GM18508 (cell line): ENCODE measurements at regions not wholly inside any gene's neighbourhood (a gene's known extent, or its start where the extent isn't known, plus 50 kb on each side); places are given as distances from the start of the nearest gene placed in this dataset.
"Not testable (repeated sequence)": the region's sequence is repeated elsewhere in the genome, so short reads cannot be mapped to it uniquely, and the experiment has no call there.

Experiments
- ATAC-seq: cut with Tn5 transposase; IDR thresholded peaks from one replicate; pipeline ENCODE4 v1.9.1; 2021; ENCODE audit warnings: moderate number of reproducible peaks; ENCODE audit not compliant: insufficient read depth, unreplicated experiment

DNA sequence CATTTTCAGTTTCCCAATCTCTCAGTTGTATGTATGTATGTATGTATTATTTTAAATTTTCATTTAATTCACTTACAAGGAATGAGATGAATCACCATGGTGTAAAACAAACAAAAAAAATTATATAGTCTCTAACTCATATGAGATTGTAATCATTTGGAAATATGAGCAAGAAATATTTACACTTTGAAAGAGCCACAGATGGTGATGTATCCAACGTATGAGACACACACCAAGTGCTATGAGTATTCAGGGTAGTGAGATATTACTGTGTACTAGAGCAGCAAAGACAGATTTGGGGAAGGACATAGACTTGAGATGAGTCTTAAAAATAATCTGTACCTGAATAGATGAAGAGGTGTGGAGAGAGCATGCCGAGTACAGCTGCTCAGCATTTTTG lies 1154.4 kb downstream of the RAPGEF2 start:
- no peak for ATAC-seq

GRCh38 chr4:160265014-160265413 lies 1162.1 kb downstream of the RAPGEF2 start:
- ATAC-seq, result no peak

DNA sequence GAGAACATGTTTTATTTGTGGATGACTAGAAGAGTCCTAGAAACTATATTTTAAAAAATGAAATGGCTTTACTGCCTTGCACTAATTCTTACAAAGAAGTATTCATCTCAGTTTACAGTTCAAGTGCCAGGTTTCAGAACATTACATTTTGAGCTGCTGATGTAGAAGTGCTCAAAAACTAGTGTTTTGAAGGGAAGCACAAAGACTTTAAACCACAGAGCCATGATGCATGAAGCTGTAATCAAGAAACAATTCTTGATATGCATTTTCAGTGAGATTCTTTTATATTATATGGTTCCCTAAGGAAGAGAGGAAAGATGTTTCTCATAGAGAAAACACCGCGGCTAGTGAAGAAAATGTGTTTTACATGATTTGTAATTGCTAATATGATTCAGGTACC lies 1163.0 kb downstream of the RAPGEF2 start:
- no peak for ATAC-seq

DNA sequence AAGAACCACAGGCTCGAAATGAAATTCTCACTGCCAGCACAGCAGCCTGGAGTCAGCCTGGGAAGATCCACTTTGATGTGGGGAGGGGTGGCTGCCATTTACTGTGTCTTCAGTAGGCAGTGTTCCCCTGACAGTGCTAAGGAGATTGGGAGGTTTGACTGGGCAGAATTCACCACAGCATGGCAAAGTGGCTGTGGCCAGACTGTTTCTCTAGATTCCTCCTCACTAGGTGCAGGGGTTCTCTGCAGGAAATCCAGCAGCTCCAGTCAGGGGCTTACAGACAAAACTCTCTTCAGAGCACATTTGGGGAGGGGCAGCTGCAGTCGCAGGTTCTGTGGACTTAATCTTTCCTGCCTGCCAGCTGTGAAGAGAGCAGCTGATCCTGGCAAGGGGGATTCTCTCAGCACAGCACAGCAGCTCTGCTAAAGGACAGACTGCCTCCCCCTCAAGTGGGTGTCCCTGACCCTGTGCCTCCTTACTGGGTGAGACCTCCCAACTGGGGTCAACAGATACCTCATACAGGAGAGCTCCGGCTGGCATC lies 1174.0 kb downstream of the RAPGEF2 start:
- ATAC-seq, result no peak

DNA sequence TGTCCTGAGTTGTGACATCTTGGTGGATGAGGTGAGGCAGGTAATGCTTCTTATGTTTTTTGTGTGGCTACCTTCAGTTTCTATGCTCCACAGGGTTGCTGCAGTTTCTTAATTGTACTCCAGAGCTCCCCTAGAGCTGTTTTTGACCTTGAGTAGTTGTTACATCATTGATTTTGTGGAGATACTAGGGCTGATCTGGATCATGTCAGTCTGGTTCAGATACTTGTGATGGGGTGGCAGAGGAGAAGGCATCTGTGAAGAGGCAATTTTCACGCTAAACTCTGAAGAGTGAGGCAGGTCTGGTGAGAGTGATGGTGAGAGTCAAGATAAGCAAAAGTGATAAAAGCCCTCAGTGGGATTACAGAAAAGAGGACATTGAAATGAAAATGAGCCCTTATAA lies 1180.2 kb downstream of the RAPGEF2 start:
- ATAC-seq, result no peak

- ATAC-seq, result no peak
Observed at GRCh38 chr4:160284516-160284915, 1181.6 kb downstream of the RAPGEF2 start.

- no peak for ATAC-seq
Observed at GRCh38 chr4:160286051-160286450, 1183.2 kb downstream of the RAPGEF2 start.

DNA sequence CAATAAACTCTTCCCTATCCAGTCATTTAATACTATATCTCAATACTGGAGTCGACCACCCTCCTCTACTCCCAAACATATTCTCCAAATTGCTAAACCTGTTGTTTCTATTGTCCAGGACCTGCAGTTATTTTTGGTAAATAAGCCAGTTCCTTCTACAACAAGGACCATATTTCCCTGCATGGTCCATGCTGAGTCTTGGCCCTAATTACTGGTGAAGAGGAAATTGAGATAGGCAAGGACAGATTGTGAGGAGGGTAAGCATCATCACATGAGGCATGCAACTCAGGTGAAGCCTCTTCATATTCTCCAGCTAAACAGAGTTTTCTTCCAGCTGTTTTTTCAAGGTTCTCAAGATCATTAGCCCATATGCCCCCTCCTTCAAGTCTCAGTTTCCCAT lies 1193.6 kb downstream of the RAPGEF2 start:
- ATAC-seq, result no peak

DNA sequence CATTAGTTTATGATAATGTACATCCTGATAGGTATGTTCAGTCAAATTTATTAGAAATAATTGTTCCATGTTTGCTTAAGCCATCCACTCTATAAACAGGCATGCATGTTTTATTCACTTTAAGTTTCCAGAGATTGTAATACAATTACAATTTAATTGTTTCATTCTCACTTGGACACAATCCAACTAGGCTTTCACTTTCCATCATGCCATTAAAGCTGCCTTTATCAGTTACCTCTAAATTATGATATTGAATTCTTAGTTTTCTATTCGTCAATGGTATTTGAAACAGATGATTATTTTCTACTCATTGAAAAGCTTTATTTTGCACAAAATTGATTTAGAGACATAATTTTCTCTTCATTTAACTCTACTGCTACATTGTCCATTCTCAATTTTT lies 1196.3 kb downstream of the RAPGEF2 start:
- ATAC-seq, result no peak

- ATAC-seq, result no peak
Observed at GRCh38 chr4:160299608-160300007, 1196.7 kb downstream of the RAPGEF2 start.

DNA sequence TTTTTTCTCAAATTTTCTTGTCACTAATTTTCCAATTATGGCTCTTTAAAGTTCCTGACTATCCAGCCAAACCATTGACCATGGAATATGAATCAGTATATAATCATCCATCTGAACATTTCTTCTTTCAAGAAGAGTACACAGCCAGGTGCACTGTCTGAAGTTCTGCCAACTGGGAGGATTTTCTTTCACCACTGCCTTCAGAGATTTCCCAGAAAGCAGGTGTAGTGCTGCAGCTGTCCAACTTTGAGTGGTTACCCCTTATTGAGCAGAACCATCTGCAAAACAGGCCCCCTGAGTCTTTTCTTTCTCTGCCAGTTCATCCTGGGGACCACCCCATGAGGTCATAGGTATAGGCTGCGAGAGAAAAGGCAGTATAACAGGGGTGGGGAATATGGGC lies 1213.2 kb downstream of the RAPGEF2 start:
- ATAC-seq, result no peak

GRCh38 chr4:160318567-160319220 lies 1215.8 kb downstream of the RAPGEF2 start:
- ATAC-seq, result no peak

DNA sequence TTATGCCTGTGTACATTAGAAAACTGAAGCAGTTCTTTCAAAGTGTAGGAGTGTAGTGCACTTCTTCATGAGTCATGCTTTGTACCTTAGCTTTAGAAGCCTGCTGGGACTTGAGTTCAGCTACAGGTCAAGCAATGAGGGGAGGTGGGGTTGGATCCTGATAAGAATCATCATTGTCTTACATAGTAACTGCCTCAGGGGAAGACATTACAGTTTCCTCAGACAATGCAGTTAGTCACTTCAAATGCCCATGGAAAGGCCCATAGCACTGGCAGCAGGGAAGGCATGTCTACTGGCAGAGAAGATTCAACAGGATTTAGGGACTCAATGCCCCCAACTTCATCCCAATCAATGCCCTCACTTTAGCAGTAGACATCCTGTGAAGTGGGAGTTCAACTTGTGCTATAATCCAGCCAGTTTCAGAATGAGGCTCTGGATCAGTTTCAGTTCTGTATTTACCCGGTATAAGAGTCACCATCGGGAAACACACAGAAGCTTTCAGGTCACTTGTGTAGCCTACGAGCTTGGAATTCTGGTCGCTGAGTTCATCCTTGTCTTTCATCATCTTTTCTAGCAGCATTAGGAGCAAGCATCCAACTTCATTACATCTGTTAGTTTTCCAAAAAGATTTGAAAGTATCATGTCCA lies 1216.5 kb downstream of the RAPGEF2 start:
- ATAC-seq, result no peak

DNA sequence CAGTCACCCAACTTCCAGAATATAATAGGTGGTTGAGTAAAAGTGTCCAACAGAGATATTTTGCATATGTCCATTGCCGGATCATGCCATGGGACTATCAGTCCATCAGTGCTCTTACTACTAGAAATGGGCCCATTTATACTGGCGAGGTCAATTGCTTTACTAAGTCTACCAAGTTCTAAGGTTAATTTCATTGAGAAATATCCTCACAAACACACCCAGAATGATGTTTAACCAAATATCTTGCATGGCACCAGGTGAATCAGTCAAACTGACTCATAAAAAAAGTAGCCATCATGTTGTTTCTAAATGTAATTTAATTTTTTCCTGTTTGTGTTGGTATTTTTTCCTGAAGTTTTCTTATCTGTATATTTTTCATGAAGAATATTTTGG lies 1217.0 kb downstream of the RAPGEF2 start:
- ATAC-seq, result no peak

GRCh38 chr4:160326110-160326509 lies 1223.2 kb downstream of the RAPGEF2 start:
- no peak for ATAC-seq

DNA sequence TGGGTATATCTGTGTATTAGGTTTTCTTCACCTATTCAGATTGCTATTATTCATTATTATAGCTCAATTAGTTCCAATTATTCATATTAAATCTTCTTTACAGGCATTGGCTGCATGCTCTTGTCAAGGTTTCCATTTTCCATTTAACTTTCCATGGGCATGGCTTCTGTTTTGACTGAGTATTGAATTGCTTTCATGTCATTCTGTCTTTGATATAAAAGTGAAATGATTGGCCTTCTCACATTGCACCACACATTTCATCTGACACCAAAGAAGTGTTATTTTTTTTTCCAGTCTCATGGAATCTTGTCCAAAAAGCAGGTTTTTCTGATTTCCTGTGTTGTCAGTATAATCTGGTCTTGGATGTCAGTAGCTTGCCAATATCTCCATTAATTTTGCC lies 1244.3 kb downstream of the RAPGEF2 start:
- no peak for ATAC-seq

GRCh38 chr4:160350944-160351343 lies 1248.1 kb downstream of the RAPGEF2 start:
- ATAC-seq, result no peak

DNA sequence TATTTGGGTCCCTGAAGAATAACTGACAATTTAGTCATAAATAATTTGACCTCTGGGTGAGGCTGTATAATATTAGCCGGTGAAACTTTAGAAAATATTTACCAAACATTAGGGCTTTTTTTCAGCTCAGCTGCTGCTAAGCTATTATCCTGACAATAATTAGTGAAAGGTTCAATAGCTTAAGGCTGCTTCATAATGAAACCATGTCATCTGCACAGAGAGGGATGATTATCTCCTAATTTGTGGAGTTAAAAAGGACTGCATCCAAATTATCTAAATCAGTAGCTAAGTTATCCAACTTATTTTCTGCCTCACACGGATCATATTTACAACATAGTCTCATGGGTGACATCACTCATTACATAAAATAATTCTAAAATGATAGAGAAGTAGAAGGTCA lies 1249.8 kb downstream of the RAPGEF2 start:
- no peak for ATAC-seq

- ATAC-seq, result no peak
Observed at GRCh38 chr4:160353548-160353947, 1250.7 kb downstream of the RAPGEF2 start.

GRCh38 chr4:160362478-160362877 lies 1259.6 kb downstream of the RAPGEF2 start:
- ATAC-seq, result no peak

GRCh38 chr4:160364217-160364616 lies 1261.3 kb downstream of the RAPGEF2 start:
- no peak for ATAC-seq

DNA sequence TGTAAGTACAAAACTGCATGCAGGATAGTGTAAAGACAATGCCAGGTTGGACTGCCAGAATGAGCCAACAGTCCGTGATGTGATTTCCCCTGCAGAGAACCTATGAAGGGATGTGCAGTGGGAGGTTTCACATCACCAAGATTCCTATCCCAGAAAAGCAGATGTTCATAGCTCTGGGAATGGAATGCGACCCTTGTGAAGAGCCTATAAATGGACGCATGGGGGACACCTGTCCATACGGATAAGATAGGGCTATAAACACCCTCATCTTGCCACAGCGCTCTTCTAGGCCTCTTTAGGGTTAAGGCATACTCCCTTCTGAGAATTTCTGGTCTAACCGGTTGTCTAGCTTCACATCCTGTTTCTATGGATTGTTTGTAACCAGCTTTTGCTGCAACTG lies 1261.8 kb downstream of the RAPGEF2 start:
- not testable (repeated sequence) for ATAC-seq
